IMR-90 (cell line): ENCODE measurements at regions not wholly inside any gene's neighbourhood (a gene's known extent, or its start where the extent isn't known, plus 50 kb on each side); places are given as distances from the start of the nearest gene placed in this dataset.

Experiments used
- ATAC-seq: fragments of 200-7000 bp; cut with Tn5 transposase; 2 replicates; pipeline ENCODE4 v1.9.1; 2020; ENCODE audit warnings: low read depth, mild to moderate bottlenecking, moderate library complexity
- BruUV-seq: library from RNA; stranded (reverse); fragments of 400-500 nt; replicated peaks from 2 replicates; lab custom pipeline; 2021; lab: Mats Ljungman, UMichigan
- CTCF ChIA-PET: fragments of 300-600 bp; formaldehyde crosslinking; extraction: SDS; loops from one replicate; lab custom pipeline; 2021; ENCODE audit warnings: antibody characterized with exemption; lab: Yijun Ruan, JAX
- POLR2A ChIA-PET: fragments of 300-600 bp; sonication (Branson Sonifier 250); formaldehyde crosslinking; loops from one replicate; lab custom pipeline; 2022; ENCODE audit warnings: antibody characterized with exemption; ENCODE audit not compliant: unreplicated experiment; lab: Charles Lee
- DNase-seq: peaks from one replicate; pipeline ENCODE4 v3.0.0; 2013
- H2AFZ ChIP-seq: replicated peaks from 2 replicates; pipeline ENCODE3; 2013; ENCODE audit warnings: low read length, mild to moderate bottlenecking; ENCODE audit not compliant: poor library complexity
- H2AK5ac ChIP-seq: 2 replicates; pipeline ENCODE4 v1.6.1; 2013; ENCODE audit warnings: low read depth, low read length, inconsistent platforms
- H2AK9ac ChIP-seq: replicated peaks from 2 replicates; pipeline ENCODE3; 2013; ENCODE audit warnings: mild to moderate bottlenecking, low read depth, low read length, moderate library complexity; ENCODE audit not compliant: poor library complexity
- H2BK120ac ChIP-seq: 2 replicates; pipeline ENCODE4 v1.6.1; 2013; ENCODE audit warnings: low read depth, low read length, inconsistent platforms
- H2BK15ac ChIP-seq: 3 replicates; pipeline ENCODE4 v1.6.1; 2013; ENCODE audit warnings: low read depth, low read length, inconsistent platforms
- H2BK20ac ChIP-seq: 2 replicates; pipeline ENCODE4 v1.6.1; 2013; ENCODE audit warnings: low read depth, mild to moderate bottlenecking, inconsistent platforms, low read length, moderate library complexity
- H2BK5ac ChIP-seq: 2 replicates; pipeline ENCODE4 v1.6.1; 2013; ENCODE audit warnings: mild to moderate bottlenecking, low read depth, low read length, inconsistent platforms; ENCODE audit not compliant: poor library complexity, severe bottlenecking
- H3K14ac ChIP-seq: replicated peaks from 2 replicates; pipeline ENCODE4 v1.6.1; 2013; ENCODE audit warnings: low read depth, low read length, inconsistent platforms
- H3K18ac ChIP-seq: 2 replicates; pipeline ENCODE4 v1.6.1; 2013; ENCODE audit warnings: low read depth, low read length, control low read depth
- H3K23ac ChIP-seq: 2 replicates; pipeline ENCODE4 v1.6.1; 2013; ENCODE audit warnings: low read depth, low read length, inconsistent platforms
- H3K27ac ChIP-seq: 2 replicates; pipeline ENCODE4 v1.5.1; 2013; ENCODE audit warnings: mild to moderate bottlenecking, control low read depth, low read length; ENCODE audit not compliant: insufficient read depth
- H3K27me3 ChIP-seq: 2 replicates; pipeline ENCODE4 v1.6.1; 2013; ENCODE audit warnings: low read length; ENCODE audit not compliant: control insufficient read depth, insufficient read depth
- H3K36me3 ChIP-seq: 2 replicates; pipeline ENCODE4 v1.6.1; 2013; ENCODE audit warnings: low read length, mixed read lengths; ENCODE audit not compliant: control insufficient read depth, insufficient read depth
- H3K4ac ChIP-seq: 2 replicates; pipeline ENCODE4 v1.6.1; 2013; ENCODE audit warnings: low read depth, low read length, inconsistent platforms
- H3K4me1 ChIP-seq: 2 replicates; pipeline ENCODE4 v1.6.1; 2013; ENCODE audit warnings: low read length, mixed read lengths; ENCODE audit not compliant: control insufficient read depth, insufficient read depth
- H3K4me2 ChIP-seq: 2 replicates; pipeline ENCODE4 v1.6.1; 2013; ENCODE audit warnings: low read depth, mild to moderate bottlenecking, control low read depth, low read length, moderate library complexity
- H3K4me3 ChIP-seq: 2 replicates; pipeline ENCODE4 v1.5.1; 2013; ENCODE audit warnings: low read depth, mild to moderate bottlenecking, control low read depth, low read length, moderate library complexity; ENCODE audit not compliant: insufficient read depth
- H3K56ac ChIP-seq: 2 replicates; pipeline ENCODE4 v1.6.1; 2013; ENCODE audit warnings: low read length, inconsistent platforms; ENCODE audit not compliant: insufficient read depth; ENCODE audit errors: extremely low read depth
- H3K79me1 ChIP-seq, 2 experiments: 2 replicates each; pipeline ENCODE4 v1.6.1; 2013; ENCODE audit warnings: low read length in 2 of 2, inconsistent platforms in 1 of 2, low read depth in 1 of 2
- H3K9ac ChIP-seq: 2 replicates; pipeline ENCODE4 v1.6.1; 2013; ENCODE audit warnings: low read depth, low read length, control low read depth
- H3K9me1 ChIP-seq: 2 replicates; pipeline ENCODE4 v1.6.1; 2013; ENCODE audit warnings: low read length, inconsistent platforms; ENCODE audit not compliant: insufficient read depth
- H3K9me3 ChIP-seq: 2 replicates; pipeline ENCODE4 v1.6.1; 2013; ENCODE audit warnings: low read length; ENCODE audit not compliant: control insufficient read depth, insufficient read depth
- H4K20me1 ChIP-seq: 2 replicates; pipeline ENCODE4 v1.6.1; 2013; ENCODE audit warnings: low read length, inconsistent platforms; ENCODE audit not compliant: insufficient read depth
- H4K5ac ChIP-seq: 2 replicates; pipeline ENCODE4 v1.6.1; 2013; ENCODE audit warnings: mild to moderate bottlenecking, low read depth, low read length, control low read depth
- H4K8ac ChIP-seq, 2 experiments: 2 replicates each; pipeline ENCODE4 v1.6.1; 2013; ENCODE audit warnings: low read depth in 2 of 2, low read length in 2 of 2, control low read depth in 1 of 2, inconsistent platforms in 1 of 2
- H4K91ac ChIP-seq: 2 replicates; pipeline ENCODE4 v1.6.1; 2013; ENCODE audit warnings: low read depth, low read length, inconsistent platforms; ENCODE audit not compliant: insufficient read depth
- BHLHE40 ChIP-seq: fragments of 150-350 bp; IDR thresholded peaks from 2 replicates; pipeline ENCODE4 v1.6.1; 2016; ENCODE audit warnings: mild to moderate bottlenecking, low read depth, low read length
- CEBPB ChIP-seq: IDR thresholded peaks from 2 replicates; pipeline ENCODE4 v1.6.1; 2012; ENCODE audit warnings: low read depth, low read length, improper control_type of control experiment
- CHD1 ChIP-seq: IDR thresholded peaks from 2 replicates; pipeline ENCODE4 v1.6.1; 2012; ENCODE audit warnings: low read depth, low read length, improper control_type of control experiment
- CTCF ChIP-seq: conservative IDR thresholded peaks from 2 replicates; pipeline ENCODE4 v1.5.1; 2012; ENCODE audit warnings: mild to moderate bottlenecking, low read depth, low read length, improper control_type of control experiment
- ELK1 ChIP-seq: fragments of 150-350 bp; IDR thresholded peaks from 2 replicates; pipeline ENCODE4 v1.6.1; 2016; ENCODE audit warnings: low read depth, mild to moderate bottlenecking, low read length, moderate library complexity, borderline replicate concordance
- FOS ChIP-seq: fragments of 150-350 bp; IDR thresholded peaks from 2 replicates; pipeline ENCODE4 v1.6.1; 2016; ENCODE audit warnings: low read depth, low read length
- MAFK ChIP-seq: IDR thresholded peaks from 2 replicates; pipeline ENCODE4 v1.6.1; 2012; ENCODE audit warnings: low read depth, low read length, improper control_type of control experiment
- MXI1 ChIP-seq: IDR thresholded peaks from 2 replicates; pipeline ENCODE4 v1.6.1; 2012; ENCODE audit warnings: low read depth, mild to moderate bottlenecking, low read length, moderate library complexity, borderline replicate concordance
- NFE2L2 ChIP-seq: fragments of 150-350 bp; IDR thresholded peaks from 2 replicates; pipeline ENCODE4 v1.6.1; 2016; ENCODE audit warnings: low read depth, mild to moderate bottlenecking, low read length
- POLR2A ChIP-seq: IDR thresholded peaks from 2 replicates; pipeline ENCODE4 v1.6.1; 2012; ENCODE audit warnings: mild to moderate bottlenecking, low read depth, low read length
- RAD21 ChIP-seq: IDR thresholded peaks from 2 replicates; pipeline ENCODE4 v1.6.1; 2012; ENCODE audit warnings: low read length, improper control_type of control experiment
- RFX5 ChIP-seq: IDR thresholded peaks from 2 replicates; pipeline ENCODE4 v1.8.0; 2012; ENCODE audit warnings: low read depth, mild to moderate bottlenecking, low read length, moderate library complexity
- SMC3 ChIP-seq: fragments of 150-350 bp; IDR thresholded peaks from 2 replicates; pipeline ENCODE4 v1.6.1; 2016; ENCODE audit warnings: low read depth, mild to moderate bottlenecking, antibody characterized with exemption, low read length, moderate library complexity
- WGBS, 2 experiments: methylation state at CpG; one replicate each; pipeline versions ENCODE4 v1.1.5 to v1.1.7; 2013; ENCODE audit warnings: missing lambda C conversion rate in 2 of 2; ENCODE audit not compliant: insufficient read length in 1 of 2; ENCODE audit errors: extremely low coverage in 2 of 2; 5-methylcytosine and 5-hydroxymethylcytosine counted together
- dilution Hi-C: fragments of 300-500 bp; cut with HindIII; formaldehyde crosslinking; loops from one replicate; pipeline ENCODE4 v1.14.3; 2018; ENCODE audit warnings: low sequenced_read_pairs; ENCODE audit not compliant: unreplicated experiment
- in situ Hi-C: fragments of 300-500 bp; cut with MboI; formaldehyde crosslinking; loops from 3 replicates; pipeline ENCODE4 v1.14.3; 2019; ENCODE audit warnings: low sequenced_read_pairs, inconsistent platforms, mixed read lengths
- intact Hi-C: fragments of 100-400 bp; cut with micrococcal nuclease; formaldehyde crosslinking; loops from 2 replicates; pipeline ENCODE4 v1.10.0; 2022

GRCh38 chr10:78349911-78350663, 316.4 kb downstream of the RPS24 start:
- no TSS peak for BruUV-seq

More at GRCh38 chr10:78349911-78350663, 316.4 kb downstream of the RPS24 start:
- intact Hi-C loops, result no loop called here
- no peak overlapping the region for H2BK15ac ChIP-seq
- no peak overlapping the region for H4K5ac ChIP-seq
- no peak overlapping the region for H3K23ac ChIP-seq
- H2BK5ac ChIP-seq, result no peak overlapping the region
- in situ Hi-C loops, result no loop called here
- no peak overlapping the region for H3K18ac ChIP-seq
- TF ChIP-seq FOS, result no peak
- TF ChIP-seq BHLHE40, result no peak
- no peak for TF ChIP-seq MXI1
- no peak for TF ChIP-seq NFE2L2
- TF ChIP-seq SMC3, result no peak
- no peak for TF ChIP-seq RAD21
- TF ChIP-seq CTCF, result no peak
- TF ChIP-seq CEBPB, result no peak
- TF ChIP-seq CHD1, result no peak
- no peak for TF ChIP-seq POLR2A
- no peak for TF ChIP-seq RFX5
- TF ChIP-seq MAFK, result no peak
- no peak for TF ChIP-seq ELK1
- H2BK20ac ChIP-seq, result no peak overlapping the region
- no peak overlapping the region for H3K14ac ChIP-seq
- H2AFZ ChIP-seq, result no peak overlapping the region
- dilution Hi-C loops, result no loop called here
- H4K91ac ChIP-seq, result no peak overlapping the region
- DNase-seq (no peak), ATAC-seq (no peak)
- H3K9me3 ChIP-seq, result peaks cover 3% of the 10 kb centered on the region
- H4K20me1 ChIP-seq, result no peaks in the 10 kb centered on the region
- peaks cover 40% of the 10 kb centered on the region for H3K27me3 ChIP-seq
- H3K56ac ChIP-seq, result no peak overlapping the region
- H3K9ac ChIP-seq, result no peak overlapping the region
- H4K8ac ChIP-seq, result no peak overlapping the region
- no peak overlapping the region for H2AK9ac ChIP-seq
- H3K79me1 ChIP-seq, result no peaks in the 10 kb centered on the region
- no peaks in the 10 kb centered on the region for H3K9me1 ChIP-seq
- H3K27ac ChIP-seq, result no peak overlapping the region
- H2AK5ac ChIP-seq, result no peak overlapping the region
- no peak overlapping the region for H3K4ac ChIP-seq
- no peak overlapping the region for H3K4me3 ChIP-seq
- WGBS, 2 experiments, result no CpG with 5 or more reads among the region's 2 CpGs
- ChIA-PET POLR2A (no interaction called here), CTCF (no interaction called here)
- no peaks in the 10 kb centered on the region for H3K36me3 ChIP-seq
- H3K4me1 ChIP-seq, result no peaks in the 10 kb centered on the region
- no peak overlapping the region for H3K4me2 ChIP-seq
- no peak overlapping the region for H2BK120ac ChIP-seq
